ENCODE measurements at regions not wholly inside any gene's neighbourhood (a gene's known extent, or its start where the extent isn't known, plus 50 kb on each side); places are given as distances from the start of the nearest gene placed in this dataset.

- no peak for TF ChIP-seq CTCF (IDR thresholded peaks at IDR 0.05; ENCODE audit: low read length)
- TF ChIP-seq EZH2phosphoT487 (IDR thresholded peaks at IDR 0.05; ENCODE audit: low read length): no peak
These were observed 184.6 kb upstream of the DUSP10 start for GRCh38 chr1:221926441-221926840.
